MM.1S (cell line): ENCODE measurements at regions not wholly inside any gene's neighbourhood (a gene's known extent, or its start where the extent isn't known, plus 50 kb on each side); places are given as distances from the start of the nearest gene placed in this dataset.

Source experiments
- DNase-seq: peaks from one replicate; pipeline ENCODE4 v3.0.0-alpha.2; 2015
- H2AFZ ChIP-seq: fragments of 300-600 bp; sonication (generic); 2 replicates; pipeline ENCODE4 v1.6.0; 2016; ENCODE audit warnings: antibody characterized with exemption, low read length
- H3F3A ChIP-seq: fragments of 300-600 bp; sonication (generic); 2 replicates; pipeline ENCODE4 v1.6.1; 2016; ENCODE audit warnings: mild to moderate bottlenecking, antibody characterized with exemption, low read length, moderate library complexity, mixed read lengths; ENCODE audit not compliant: insufficient read depth
- H3K27ac ChIP-seq: fragments of 300-600 bp; sonication (generic); 2 replicates; pipeline ENCODE4 v1.5.1; 2016; ENCODE audit warnings: mild to moderate bottlenecking, low read length
- H3K27me3 ChIP-seq: fragments of 300-600 bp; sonication (generic); replicated peaks from 2 replicates; pipeline ENCODE4 v1.6.0; 2016; ENCODE audit warnings: low read length; ENCODE audit not compliant: insufficient read depth
- H3K36me3 ChIP-seq: fragments of 300-600 bp; sonication (generic); replicated peaks from 2 replicates; pipeline ENCODE4 v1.6.1; 2016; ENCODE audit warnings: mild to moderate bottlenecking, low read length, mixed read lengths; ENCODE audit not compliant: insufficient read depth
- H3K4me1 ChIP-seq: fragments of 300-600 bp; sonication (generic); 2 replicates; pipeline ENCODE4 v1.6.1; 2016; ENCODE audit warnings: low read length, mixed read lengths
- H3K4me2 ChIP-seq: fragments of 300-600 bp; sonication (generic); 2 replicates; pipeline ENCODE4 v1.6.0; 2016; ENCODE audit warnings: low read depth, low read length
- H3K4me3 ChIP-seq: fragments of 300-600 bp; sonication (generic); 2 replicates; pipeline ENCODE4 v1.5.1; 2016; ENCODE audit warnings: low read length, mixed read lengths
- H3K79me2 ChIP-seq: fragments of 300-600 bp; sonication (generic); 2 replicates; pipeline ENCODE4 v1.6.1; 2016; ENCODE audit warnings: mixed run types, low read length, mixed read lengths
- H3K9ac ChIP-seq: fragments of 300-600 bp; sonication (generic); 2 replicates; pipeline ENCODE4 v1.6.1; 2016; ENCODE audit warnings: low read length, mixed read lengths
- H3K9me2 ChIP-seq: fragments of 300-600 bp; sonication (generic); replicated peaks from 2 replicates; pipeline ENCODE4 v1.6.1; 2016; ENCODE audit warnings: mild to moderate bottlenecking, low read length, mixed read lengths; ENCODE audit not compliant: insufficient read depth
- H3K9me3 ChIP-seq: fragments of 300-600 bp; sonication (generic); replicated peaks from 2 replicates; pipeline ENCODE4 v1.6.1; 2016; ENCODE audit warnings: mild to moderate bottlenecking, low read length, mixed read lengths; ENCODE audit not compliant: insufficient read depth
- H4K20me1 ChIP-seq: fragments of 300-600 bp; sonication (generic); 2 replicates; pipeline ENCODE4 v1.6.1; 2016; ENCODE audit warnings: mild to moderate bottlenecking, low read length, moderate library complexity, mixed read lengths; ENCODE audit not compliant: insufficient read depth
- CTCF ChIP-seq: fragments of 300-600 bp; sonication (generic); IDR thresholded peaks from 2 replicates; pipeline ENCODE4 v1.5.1; 2016; ENCODE audit warnings: antibody characterized with exemption, low read length, mixed read lengths
- EZH2 ChIP-seq: fragments of 300-600 bp; sonication (generic); optimal IDR thresholded peaks from 2 replicates; pipeline ENCODE3; 2017; ENCODE audit warnings: low read depth, mild to moderate bottlenecking, antibody characterized with exemption, low read length, mixed read lengths
- EZH2phosphoT487 ChIP-seq: fragments of 300-600 bp; sonication (generic); IDR thresholded peaks from 2 replicates; pipeline ENCODE4 v1.6.1; 2018; ENCODE audit warnings: antibody characterized with exemption, low read length

- H2AFZ ChIP-seq: no peak overlapping the region
- no peaks in the 10 kb centered on the region for H3K27me3 ChIP-seq
- H3K9me3 ChIP-seq: no peaks in the 10 kb centered on the region
- no peaks in the 10 kb centered on the region for H3K9me2 ChIP-seq
- no peaks in the 10 kb centered on the region for H3K4me1 ChIP-seq
- H3K27ac ChIP-seq: no peak overlapping the region
- no peaks in the 10 kb centered on the region for H4K20me1 ChIP-seq
- no peak overlapping the region for H3K9ac ChIP-seq
- H3K4me3 ChIP-seq: no peak overlapping the region
- H3K4me2 ChIP-seq: no peak overlapping the region
- TF ChIP-seq EZH2: no peak
- TF ChIP-seq CTCF: no peak
- TF ChIP-seq EZH2phosphoT487: no peak
- no peaks in the 10 kb centered on the region for H3K36me3 ChIP-seq
- no peaks in the 10 kb centered on the region for H3K79me2 ChIP-seq
- no peaks in the 10 kb centered on the region for H3F3A ChIP-seq
- no peak for DNase-seq
Observed at GRCh38 chr5:30574761-30575160, 618.7 kb upstream of the CDH6 start.

GRCh38 chr5:30572279-30572678 lies 621.2 kb upstream of the CDH6 start:
- Histone ChIP-seq H3K79me2 (no peaks in the 10 kb centered on the region), H3K4me3 (no peak overlapping the region), H2AFZ (no peak overlapping the region), H3K27ac (no peak overlapping the region), H3K4me2 (no peak overlapping the region), H3K4me1 (no peaks in the 10 kb centered on the region), H3K9ac (no peak overlapping the region), H3K9me2 (no peaks in the 10 kb centered on the region), H3F3A (no peaks in the 10 kb centered on the region), H3K27me3 (no peaks in the 10 kb centered on the region), H4K20me1 (no peaks in the 10 kb centered on the region), H3K9me3 (no peaks in the 10 kb centered on the region), H3K36me3 (no peaks in the 10 kb centered on the region)
- no peak for DNase-seq
- TF ChIP-seq EZH2 (no peak), CTCF (no peak), EZH2phosphoT487 (no peak)

- no peak for DNase-seq
- no peaks in the 10 kb centered on the region for H3K79me2 ChIP-seq
- TF ChIP-seq CTCF: no peak
- no peak for TF ChIP-seq EZH2
- TF ChIP-seq EZH2phosphoT487: no peak
Observed at GRCh38 chr5:30561771-30562170, 631.7 kb upstream of the CDH6 start.

More at GRCh38 chr5:30561771-30562170, 631.7 kb upstream of the CDH6 start:
- H3K27ac ChIP-seq: no peak overlapping the region
- no peaks in the 10 kb centered on the region for H3K9me3 ChIP-seq
- H4K20me1 ChIP-seq: no peaks in the 10 kb centered on the region
- no peaks in the 10 kb centered on the region for H3K4me1 ChIP-seq
- no peaks in the 10 kb centered on the region for H3K9me2 ChIP-seq
- H3K4me3 ChIP-seq: no peak overlapping the region
- H3K27me3 ChIP-seq: no peaks in the 10 kb centered on the region
- H3K4me2 ChIP-seq: no peak overlapping the region
- no peak overlapping the region for H2AFZ ChIP-seq
- no peaks in the 10 kb centered on the region for H3F3A ChIP-seq
- H3K36me3 ChIP-seq: no peaks in the 10 kb centered on the region
- no peak overlapping the region for H3K9ac ChIP-seq
